RWPE2 (cell line): ENCODE measurements at regions not wholly inside any gene's neighbourhood (a gene's known extent, or its start where the extent isn't known, plus 50 kb on each side); places are given as distances from the start of the nearest gene placed in this dataset.

Experiments
- ATAC-seq: fragments of 200-7000 bp; cut with Tn5 transposase; 3 replicates; pipeline ENCODE4 v1.9.1; 2021; ENCODE audit warnings: low read depth
- DNase-seq: peaks from one replicate; pipeline ENCODE4 v3.0.0-alpha.2; 2020; ENCODE audit warnings: low spot score
- H3K27ac ChIP-seq: fragments of 450-650 bp; 2 replicates; pipeline ENCODE4 v1.5.1; 2017; ENCODE audit warnings: mild to moderate bottlenecking; ENCODE audit not compliant: poor library complexity, severe bottlenecking
- H3K27me3 ChIP-seq: fragments of 250-450 bp; sonication (Bioruptor Pico); 2 replicates; pipeline ENCODE4 v1.5.1; 2021; ENCODE audit warnings: mild to moderate bottlenecking, moderate library complexity; ENCODE audit not compliant: insufficient read depth, poor library complexity, severe bottlenecking
- H3K36me3 ChIP-seq: fragments of 250-450 bp; sonication (Bioruptor Pico); 2 replicates; pipeline ENCODE4 v1.5.1; 2020; ENCODE audit warnings: low read depth, mild to moderate bottlenecking, moderate library complexity
- H3K4me1 ChIP-seq: fragments of 250-450 bp; sonication (Bioruptor Pico); 2 replicates; pipeline ENCODE4 v1.5.1; 2021; ENCODE audit warnings: mild to moderate bottlenecking, moderate library complexity; ENCODE audit not compliant: insufficient read depth, poor library complexity, severe bottlenecking
- H3K4me3 ChIP-seq: fragments of 250-450 bp; sonication (Bioruptor Pico); 2 replicates; pipeline ENCODE4 v1.5.1; 2021; ENCODE audit warnings: mild to moderate bottlenecking, moderate library complexity; ENCODE audit not compliant: severe bottlenecking
- H3K9me3 ChIP-seq: fragments of 250-450 bp; sonication (Bioruptor Pico); 2 replicates; pipeline ENCODE4 v1.5.1; 2021; ENCODE audit warnings: mild to moderate bottlenecking, moderate library complexity; ENCODE audit not compliant: severe bottlenecking
- TF ChIP-seq, protein P1 (sequence below): fragments of 450-650 bp; IDR thresholded peaks from one replicate; pipeline ENCODE4 v1.5.1; 2017; ENCODE audit warnings: mild to moderate bottlenecking, moderate library complexity; ENCODE audit not compliant: poor library complexity, severe bottlenecking

DNA sequence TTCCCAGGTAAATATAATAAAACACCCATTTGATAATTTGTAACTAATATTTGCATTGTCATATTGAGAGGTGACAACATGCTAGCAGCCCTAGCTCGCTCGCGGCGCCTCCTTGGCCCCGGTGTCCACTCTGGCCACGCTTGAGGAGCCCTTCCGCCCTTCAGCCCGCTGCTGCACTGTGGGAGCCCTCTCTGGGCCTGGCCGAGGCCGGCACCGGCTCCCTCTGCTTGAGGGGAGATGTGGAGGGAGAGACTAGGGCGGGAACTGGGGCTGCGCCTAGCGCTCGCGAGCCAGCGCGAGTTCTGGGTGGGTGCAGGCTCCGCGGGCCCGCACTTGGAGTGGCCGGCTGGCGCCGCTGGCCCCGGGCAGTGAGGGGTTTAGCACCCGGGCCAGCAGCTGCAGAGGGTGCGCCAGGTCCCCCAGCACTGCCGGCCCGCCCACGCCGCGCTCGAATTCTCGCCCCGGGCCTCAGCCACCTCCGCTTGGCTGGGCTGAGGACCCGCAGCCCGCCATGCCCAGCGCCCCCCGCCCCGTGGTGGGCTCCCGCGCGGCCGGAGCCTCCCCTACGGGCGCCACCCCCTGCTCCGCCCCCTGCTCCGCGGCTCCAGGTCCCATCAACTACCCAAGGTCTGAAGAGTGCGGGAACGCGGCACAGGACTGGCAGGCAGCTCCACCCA is 594.4 kb downstream of the SLITRK6 start:
- no peak overlapping the region for H3K27ac ChIP-seq
- H3K36me3 ChIP-seq = no peaks in the 10 kb centered on the region
- DNase-seq = no peak
- H3K4me3 ChIP-seq = peak overlapping the region; percentile 38
- ATAC-seq = peak; percentile 80
- TF ChIP-seq, protein P1, sequence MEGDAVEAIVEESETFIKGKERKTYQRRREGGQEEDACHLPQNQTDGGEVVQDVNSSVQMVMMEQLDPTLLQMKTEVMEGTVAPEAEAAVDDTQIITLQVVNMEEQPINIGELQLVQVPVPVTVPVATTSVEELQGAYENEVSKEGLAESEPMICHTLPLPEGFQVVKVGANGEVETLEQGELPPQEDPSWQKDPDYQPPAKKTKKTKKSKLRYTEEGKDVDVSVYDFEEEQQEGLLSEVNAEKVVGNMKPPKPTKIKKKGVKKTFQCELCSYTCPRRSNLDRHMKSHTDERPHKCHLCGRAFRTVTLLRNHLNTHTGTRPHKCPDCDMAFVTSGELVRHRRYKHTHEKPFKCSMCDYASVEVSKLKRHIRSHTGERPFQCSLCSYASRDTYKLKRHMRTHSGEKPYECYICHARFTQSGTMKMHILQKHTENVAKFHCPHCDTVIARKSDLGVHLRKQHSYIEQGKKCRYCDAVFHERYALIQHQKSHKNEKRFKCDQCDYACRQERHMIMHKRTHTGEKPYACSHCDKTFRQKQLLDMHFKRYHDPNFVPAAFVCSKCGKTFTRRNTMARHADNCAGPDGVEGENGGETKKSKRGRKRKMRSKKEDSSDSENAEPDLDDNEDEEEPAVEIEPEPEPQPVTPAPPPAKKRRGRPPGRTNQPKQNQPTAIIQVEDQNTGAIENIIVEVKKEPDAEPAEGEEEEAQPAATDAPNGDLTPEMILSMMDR = no peak
- H3K27me3 ChIP-seq = no peaks in the 10 kb centered on the region
- H3K9me3 ChIP-seq = no peaks in the 10 kb centered on the region
- peaks cover 4% of the 10 kb centered on the region for H3K4me1 ChIP-seq

DNA sequence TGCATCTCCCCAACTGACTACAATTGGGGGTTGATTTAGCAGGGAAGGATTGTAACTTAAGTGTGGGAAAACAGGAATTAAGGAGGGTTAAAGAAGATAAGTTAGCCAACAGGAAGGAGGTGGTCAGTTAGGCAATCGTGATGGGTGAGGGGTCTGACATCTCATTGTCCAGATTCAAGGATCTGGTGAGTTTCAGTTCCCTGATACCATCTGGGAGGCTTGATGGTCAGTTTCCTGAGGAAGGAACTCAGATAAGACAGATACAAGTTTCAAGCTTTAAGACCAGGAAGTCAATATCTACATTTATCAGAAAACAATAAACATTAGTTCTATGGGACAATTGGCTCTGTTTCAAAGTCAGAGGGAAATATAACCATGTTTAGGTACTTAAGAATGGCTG is 601.8 kb downstream of the SLITRK6 start:
- TF ChIP-seq, protein P1 = no peak
- ATAC-seq = no peak
- Histone ChIP-seq H3K27ac (no peak overlapping the region), H3K36me3 (no peaks in the 10 kb centered on the region), H3K4me1 (no peaks in the 10 kb centered on the region), H3K27me3 (no peaks in the 10 kb centered on the region), H3K9me3 (no peaks in the 10 kb centered on the region), H3K4me3 (no peak overlapping the region)
- DNase-seq = no peak

DNA sequence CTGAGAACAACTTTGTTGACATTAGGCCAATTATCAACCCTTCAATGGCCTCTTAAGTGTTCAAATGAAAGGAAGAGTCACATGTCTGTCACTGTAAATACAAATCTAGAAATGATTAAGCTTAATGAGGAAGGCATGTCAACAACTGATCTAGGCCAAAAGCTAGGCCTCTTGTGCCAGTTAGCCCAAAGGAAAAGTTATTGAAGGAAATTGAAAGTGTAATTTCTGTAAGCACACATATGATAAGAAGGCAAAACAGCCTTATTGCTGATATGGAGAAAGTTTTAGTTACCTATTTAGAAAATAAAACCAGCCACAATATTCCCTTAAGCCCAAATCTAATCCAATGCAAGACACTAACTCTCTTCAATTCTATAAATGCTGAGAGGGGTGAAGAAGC is 604.7 kb downstream of the SLITRK6 start:
- TF ChIP-seq, protein P1 = no peak

DNA sequence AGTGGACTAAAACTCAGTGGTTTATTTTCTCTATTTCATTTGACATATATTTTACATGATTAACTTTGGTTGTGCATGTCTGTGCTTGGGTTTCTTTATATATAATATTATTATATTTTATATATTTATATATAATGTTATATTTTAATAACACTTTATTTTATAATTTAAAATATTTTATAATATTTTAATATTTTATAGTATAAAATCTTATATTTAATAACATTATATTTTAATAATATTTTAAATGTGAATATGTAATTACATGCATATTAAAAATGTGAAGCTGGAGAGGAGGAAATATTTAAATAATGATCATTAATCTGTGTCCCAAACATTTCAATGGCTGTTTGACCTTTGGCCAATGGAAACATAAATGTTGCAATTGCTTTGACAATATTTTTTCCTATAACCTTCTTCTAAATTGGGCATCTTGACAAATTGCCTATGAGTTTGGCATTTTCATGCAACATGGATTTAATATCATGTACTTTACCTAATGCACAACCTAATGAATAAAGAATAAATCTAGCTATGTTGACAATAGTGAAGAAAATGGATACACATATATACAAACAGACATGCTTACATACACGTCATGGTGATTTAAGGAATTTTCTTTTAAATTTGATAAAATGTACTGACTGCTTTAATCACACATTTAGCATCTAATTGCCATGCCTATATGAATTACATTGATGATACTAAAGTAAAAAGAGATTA is 607.1 kb downstream of the SLITRK6 start:
- Histone ChIP-seq H3K4me1 (no peaks in the 10 kb centered on the region), H3K27ac (no peak overlapping the region), H3K9me3 (no peaks in the 10 kb centered on the region), H3K4me3 (no peak overlapping the region), H3K27me3 (no peaks in the 10 kb centered on the region), H3K36me3 (no peaks in the 10 kb centered on the region)
- ATAC-seq = no peak
- TF ChIP-seq, protein P1 = no peak
- DNase-seq = no peak

More for the DNA sequence above, 604.7 kb downstream of the SLITRK6 start:
- H3K27me3 ChIP-seq = no peaks in the 10 kb centered on the region
- H3K36me3 ChIP-seq = no peaks in the 10 kb centered on the region
- no peak overlapping the region for H3K4me3 ChIP-seq
- DNase-seq = no peak
- no peaks in the 10 kb centered on the region for H3K9me3 ChIP-seq
- H3K27ac ChIP-seq = no peak overlapping the region
- no peaks in the 10 kb centered on the region for H3K4me1 ChIP-seq
- no peak for ATAC-seq
